ENCODE measurements at regions not wholly inside any gene's neighbourhood (a gene's known extent, or its start where the extent isn't known, plus 50 kb on each side); places are given as distances from the start of the nearest gene placed in this dataset.

- TF ChIP-seq CTCF (IDR thresholded peaks at IDR 0.05; ENCODE audit: low read depth, low read length, missing input control) = no peak
- TF ChIP-seq GABPA (IDR thresholded peaks at IDR 0.05 in 1 of 2, conservative IDR thresholded peaks at IDR 0.05 in 1 of 2) = no peak
- TF ChIP-seq ATF3 (IDR thresholded peaks at IDR 0.05) = no peak
- TF ChIP-seq SP1 (IDR thresholded peaks at IDR 0.05) = no peak
- no peak for TF ChIP-seq FOXA1 (IDR thresholded peaks at IDR 0.05)
- no peak for TF ChIP-seq HNF4G (IDR thresholded peaks at IDR 0.05)
- TF ChIP-seq YY1 (IDR thresholded peaks at IDR 0.05) = no peak
- no peak for TF ChIP-seq TAF1 (conservative IDR thresholded peaks at IDR 0.05)
- no peak for TF ChIP-seq EGR1 (IDR thresholded peaks at IDR 0.05; ENCODE audit: low read depth in 2 of 2)
- TF ChIP-seq REST (IDR thresholded peaks at IDR 0.05) = no peak
- TF ChIP-seq MAX (IDR thresholded peaks at IDR 0.05) = no peak
- no peak for TF ChIP-seq RAD21 (IDR thresholded peaks at IDR 0.05)
- no peak for TF ChIP-seq JUND (IDR thresholded peaks at IDR 0.05)
- no peak for TF ChIP-seq ZBTB33 (IDR thresholded peaks at IDR 0.05)
Observed at GRCh38 chr20:30610751-30611150, 646.7 kb upstream of the DEFB115 start.

All from liver (tissue), 3 donors.